ENCODE measurements at regions not wholly inside any gene's neighbourhood (a gene's known extent, or its start where the extent isn't known, plus 50 kb on each side); places are given as distances from the start of the nearest gene placed in this dataset.

DNA sequence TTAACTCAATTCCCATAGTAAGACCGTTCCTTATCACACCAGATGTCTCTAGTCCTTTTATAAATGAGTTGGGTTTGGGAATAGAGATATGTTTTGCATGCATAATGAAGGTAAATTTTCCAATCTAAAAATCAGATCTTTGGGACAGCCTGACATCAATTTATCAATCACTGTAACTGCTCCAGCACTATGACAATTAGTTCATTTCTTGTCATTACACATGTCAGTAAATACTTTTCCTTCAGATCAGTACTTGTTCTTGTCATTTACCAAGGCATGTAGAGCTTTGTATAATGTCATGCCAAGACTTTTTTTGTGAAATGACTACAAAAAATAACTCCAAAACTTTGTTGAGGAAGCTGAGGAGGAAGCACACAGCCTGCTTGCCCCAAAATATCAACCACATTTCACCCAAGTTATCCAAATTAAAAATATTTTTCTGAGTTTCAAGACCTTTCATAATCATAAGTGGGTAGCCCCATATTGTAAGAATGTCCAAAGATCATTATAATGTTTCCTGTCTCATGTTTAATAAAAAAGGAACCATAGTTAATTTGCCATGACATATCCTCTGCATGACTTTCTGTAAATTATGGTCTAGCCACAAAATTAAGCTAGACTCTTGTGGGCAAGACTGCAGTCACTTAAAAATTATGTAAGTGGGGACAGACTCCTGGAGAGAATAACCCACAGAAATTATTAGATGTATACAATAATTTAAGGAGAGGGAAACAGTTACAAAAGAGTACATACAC is 586.8 kb downstream of the TBC1D4 start:
- H3K27ac ChIP-seq (ENCODE audit: low read length): no peak overlapping the region
- H3K4me1 ChIP-seq (ENCODE audit: control insufficient read depth in 1 of 2, insufficient read depth in 2 of 2, low read length in 2 of 2): peaks cover 0 to 4% of the 10 kb centered on the region in 2 donors
- H3K36me3 ChIP-seq (ENCODE audit: control insufficient read depth in 1 of 2, insufficient read depth in 2 of 2, low read length in 2 of 2): no peaks in the 10 kb centered on the region
- no peaks in the 10 kb centered on the region for H3K27me3 ChIP-seq (ENCODE audit: low read depth, low read length)
- no peak overlapping the region for H3K4me3 ChIP-seq (ENCODE audit: low read depth in 1 of 2, low read length in 2 of 2)
- H3K9me3 ChIP-seq (ENCODE audit: control insufficient read depth in 1 of 2, low read length in 2 of 2): no peaks in the 10 kb centered on the region

DNA sequence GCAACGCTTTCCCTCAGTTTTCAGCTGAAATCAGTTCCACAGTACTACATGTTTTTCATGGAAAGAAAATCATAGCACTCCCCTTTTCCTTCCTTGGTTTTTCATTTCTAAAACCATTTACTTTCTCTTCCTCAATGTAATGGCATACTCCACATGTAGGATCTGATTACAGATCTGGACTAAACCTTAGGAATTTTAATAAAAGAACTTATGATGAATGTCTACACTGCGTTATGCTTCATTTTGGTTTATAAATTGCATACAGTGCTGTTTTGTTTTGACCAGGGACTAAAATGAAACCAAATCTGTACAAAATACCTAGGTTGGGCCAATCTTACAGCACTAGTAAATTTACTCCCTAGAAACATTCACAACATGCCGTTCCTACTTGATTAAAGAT is 589.9 kb downstream of the TBC1D4 start:
- Histone ChIP-seq H3K9me3 (ENCODE audit: control insufficient read depth in 1 of 2, low read length in 2 of 2) (no peaks in the 10 kb centered on the region), H3K4me1 (ENCODE audit: control insufficient read depth in 1 of 2, insufficient read depth in 2 of 2, low read length in 2 of 2) (peaks cover 0 to 4% of the 10 kb centered on the region in 2 donors), H3K4me3 (ENCODE audit: low read depth in 1 of 2, low read length in 2 of 2) (no peak overlapping the region), H3K27me3 (ENCODE audit: low read depth, low read length) (no peaks in the 10 kb centered on the region), H3K27ac (ENCODE audit: low read length) (no peak overlapping the region), H3K36me3 (ENCODE audit: control insufficient read depth in 1 of 2, insufficient read depth in 2 of 2, low read length in 2 of 2) (no peaks in the 10 kb centered on the region)

DNA sequence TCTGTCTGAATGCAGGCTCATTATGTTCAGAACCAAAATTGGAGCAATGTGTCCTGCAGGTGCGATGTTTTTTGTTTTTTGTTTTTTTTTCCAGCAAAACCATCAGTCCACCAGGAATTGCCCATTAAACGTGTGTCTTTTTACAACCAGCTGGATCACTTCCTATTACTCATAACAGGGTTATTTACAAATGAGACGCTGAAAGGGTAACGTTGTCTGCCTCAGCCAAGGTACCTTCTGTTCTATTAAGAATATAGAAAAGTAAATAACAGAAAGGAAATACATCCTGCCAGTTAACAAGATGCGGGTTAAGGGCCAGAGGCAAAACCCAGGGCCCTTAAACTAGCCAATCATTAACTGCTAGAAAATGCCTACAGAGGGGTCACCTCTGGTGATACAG is 590.4 kb downstream of the TBC1D4 start:
- Histone ChIP-seq H3K27ac (ENCODE audit: low read length) (no peak overlapping the region), H3K9me3 (ENCODE audit: control insufficient read depth in 1 of 2, low read length in 2 of 2) (no peaks in the 10 kb centered on the region), H3K4me3 (ENCODE audit: low read depth in 1 of 2, low read length in 2 of 2) (no peak overlapping the region), H3K27me3 (ENCODE audit: low read depth, low read length) (no peaks in the 10 kb centered on the region), H3K4me1 (ENCODE audit: control insufficient read depth in 1 of 2, insufficient read depth in 2 of 2, low read length in 2 of 2) (peaks cover 0 to 4% of the 10 kb centered on the region in 2 donors), H3K36me3 (ENCODE audit: control insufficient read depth in 1 of 2, insufficient read depth in 2 of 2, low read length in 2 of 2) (no peaks in the 10 kb centered on the region)

DNA sequence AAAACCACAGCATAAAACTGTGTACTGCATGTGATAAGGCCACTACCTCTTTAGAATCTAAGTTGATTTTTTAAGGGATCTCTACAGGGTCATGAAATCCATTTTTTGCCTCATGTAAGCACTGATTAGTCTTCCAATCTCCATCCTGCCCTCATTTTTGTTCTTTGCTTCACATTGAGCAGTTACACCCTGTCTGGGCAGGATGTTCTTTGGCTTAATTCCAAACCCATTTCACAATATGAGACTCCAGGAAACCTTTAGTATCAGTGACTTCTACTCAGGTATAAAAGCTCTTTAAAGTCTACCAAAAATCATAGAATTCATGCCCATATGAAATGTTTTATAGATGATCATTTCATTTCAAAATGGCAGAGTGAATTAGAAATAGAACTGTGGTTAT is 592.6 kb downstream of the TBC1D4 start:
- Histone ChIP-seq H3K36me3 (ENCODE audit: control insufficient read depth in 1 of 2, insufficient read depth in 2 of 2, low read length in 2 of 2) (no peaks in the 10 kb centered on the region), H3K9me3 (ENCODE audit: control insufficient read depth in 1 of 2, low read length in 2 of 2) (no peaks in the 10 kb centered on the region), H3K27me3 (ENCODE audit: low read depth, low read length) (no peaks in the 10 kb centered on the region), H3K4me3 (ENCODE audit: low read depth in 1 of 2, low read length in 2 of 2) (no peak overlapping the region), H3K4me1 (ENCODE audit: control insufficient read depth in 1 of 2, insufficient read depth in 2 of 2, low read length in 2 of 2) (peaks cover 0 to 4% of the 10 kb centered on the region in 2 donors), H3K27ac (ENCODE audit: low read length) (no peak overlapping the region)

DNA sequence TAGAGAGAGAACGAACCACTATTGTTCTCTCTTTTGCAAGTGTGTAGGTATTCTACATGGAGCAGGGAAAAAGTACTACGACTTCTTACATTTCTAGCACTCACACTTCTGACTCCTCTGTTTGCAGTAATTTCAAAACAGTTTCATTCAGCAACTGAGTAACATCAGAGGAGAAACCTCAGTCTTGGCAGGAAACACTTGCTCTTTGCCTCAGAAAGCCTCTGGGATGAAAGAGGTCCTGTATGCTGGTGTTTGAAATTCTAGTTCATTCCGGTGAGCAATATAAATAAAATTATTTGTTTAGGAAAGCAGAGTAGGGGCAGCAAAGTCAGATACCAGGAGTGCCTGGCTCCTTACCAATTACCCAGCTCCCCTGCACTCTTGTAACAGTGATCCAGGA is 595.5 kb downstream of the TBC1D4 start:
- H3K4me3 ChIP-seq (ENCODE audit: low read depth in 1 of 2, low read length in 2 of 2): no peak overlapping the region
- H3K36me3 ChIP-seq (ENCODE audit: control insufficient read depth in 1 of 2, insufficient read depth in 2 of 2, low read length in 2 of 2): no peaks in the 10 kb centered on the region
- no peak overlapping the region for H3K27ac ChIP-seq (ENCODE audit: low read length)
- H3K9me3 ChIP-seq (ENCODE audit: control insufficient read depth in 1 of 2, low read length in 2 of 2): no peaks in the 10 kb centered on the region
- H3K27me3 ChIP-seq (ENCODE audit: low read depth, low read length): no peaks in the 10 kb centered on the region
- no peaks in the 10 kb centered on the region for H3K4me1 ChIP-seq (ENCODE audit: control insufficient read depth in 1 of 2, insufficient read depth in 2 of 2, low read length in 2 of 2)

DNA sequence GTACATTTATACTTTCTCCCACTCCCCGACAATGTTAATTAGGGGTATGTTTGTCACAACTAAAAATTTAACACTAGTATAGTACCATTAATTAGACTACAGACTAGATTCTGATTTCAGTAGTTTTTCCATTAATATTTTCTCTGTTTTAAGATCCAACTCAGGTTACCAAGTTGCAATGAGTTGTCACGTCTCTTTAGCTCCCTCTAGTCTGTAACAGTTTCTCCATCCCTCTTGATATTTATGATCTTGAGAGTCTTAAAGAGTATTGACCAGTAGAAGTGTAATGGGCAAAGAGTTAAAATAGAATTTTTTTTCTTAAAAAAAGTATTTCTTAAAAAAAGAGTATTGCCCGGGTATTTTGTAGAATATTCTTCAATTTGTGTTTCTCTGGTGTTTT is 598.1 kb downstream of the TBC1D4 start:
- Histone ChIP-seq H3K27me3 (ENCODE audit: low read depth, low read length) (no peaks in the 10 kb centered on the region), H3K36me3 (ENCODE audit: control insufficient read depth in 1 of 2, insufficient read depth in 2 of 2, low read length in 2 of 2) (no peaks in the 10 kb centered on the region), H3K9me3 (ENCODE audit: control insufficient read depth in 1 of 2, low read length in 2 of 2) (peaks cover 0 to 6% of the 10 kb centered on the region in 2 donors), H3K4me1 (ENCODE audit: control insufficient read depth in 1 of 2, insufficient read depth in 2 of 2, low read length in 2 of 2) (no peaks in the 10 kb centered on the region), H3K4me3 (ENCODE audit: low read depth in 1 of 2, low read length in 2 of 2) (no peak overlapping the region), H3K27ac (ENCODE audit: low read length) (no peak overlapping the region)

DNA sequence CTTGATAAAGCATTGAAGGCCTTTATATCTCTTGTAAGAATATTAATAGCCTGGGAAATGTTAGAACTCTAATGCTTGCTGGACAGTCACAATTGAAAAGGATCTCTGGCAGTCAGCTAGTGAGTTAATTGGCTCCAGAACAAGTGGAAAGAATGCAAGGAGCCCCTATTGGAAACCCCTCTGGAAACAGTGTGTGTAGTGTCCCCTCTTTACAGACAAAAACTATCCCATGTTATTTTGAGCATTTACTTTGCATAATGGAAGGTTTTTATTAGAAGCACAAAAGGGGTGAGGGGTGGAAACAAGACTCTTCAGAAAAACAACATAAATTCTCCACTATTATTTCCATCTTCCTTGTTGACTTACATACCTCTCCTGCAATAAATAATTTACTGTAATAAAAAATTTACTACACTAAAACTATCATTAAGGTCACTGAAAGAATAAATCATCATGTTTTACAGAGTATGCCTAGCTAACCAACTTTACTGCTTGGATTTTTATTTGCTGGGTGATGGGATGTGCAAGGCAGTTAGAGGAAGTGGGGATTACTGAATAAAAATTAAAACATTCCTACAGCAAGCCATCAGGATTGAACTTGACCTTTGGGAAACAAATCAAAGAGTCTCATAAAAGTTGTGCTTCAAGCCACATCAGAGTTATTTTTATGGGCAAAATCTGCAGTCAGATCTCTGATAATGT is 610.4 kb downstream of the TBC1D4 start:
- H3K9me3 ChIP-seq (ENCODE audit: control insufficient read depth in 1 of 2, low read length in 2 of 2): peaks cover 0 to 6% of the 10 kb centered on the region in 2 donors
- no peaks in the 10 kb centered on the region for H3K4me1 ChIP-seq (ENCODE audit: control insufficient read depth in 1 of 2, insufficient read depth in 2 of 2, low read length in 2 of 2)
- H3K36me3 ChIP-seq (ENCODE audit: control insufficient read depth in 1 of 2, insufficient read depth in 2 of 2, low read length in 2 of 2): no peaks in the 10 kb centered on the region
- H3K27me3 ChIP-seq (ENCODE audit: low read depth, low read length): no peaks in the 10 kb centered on the region
- no peak overlapping the region for H3K27ac ChIP-seq (ENCODE audit: low read length)
- H3K4me3 ChIP-seq (ENCODE audit: low read depth in 1 of 2, low read length in 2 of 2): no peak overlapping the region

DNA sequence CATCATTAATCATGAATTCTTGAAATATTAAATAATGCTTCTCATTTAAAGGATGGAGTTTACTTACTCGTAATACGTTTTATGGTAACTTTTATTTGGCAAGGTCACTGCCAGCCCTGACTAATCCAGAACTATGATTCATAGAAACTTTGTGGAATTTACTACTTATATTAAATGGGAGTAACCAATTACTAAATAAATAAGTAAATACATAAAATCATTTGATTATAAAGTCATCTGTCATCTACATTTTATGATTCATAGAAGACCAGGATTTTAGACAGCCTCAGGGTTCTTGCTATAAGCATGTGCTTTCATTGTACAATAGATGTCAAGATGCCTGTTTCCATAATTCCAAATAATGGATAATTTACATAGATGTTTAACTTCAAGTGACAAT is 611.1 kb downstream of the TBC1D4 start:
- Histone ChIP-seq H3K36me3 (ENCODE audit: control insufficient read depth in 1 of 2, insufficient read depth in 2 of 2, low read length in 2 of 2) (no peaks in the 10 kb centered on the region), H3K27me3 (ENCODE audit: low read depth, low read length) (no peaks in the 10 kb centered on the region), H3K4me1 (ENCODE audit: control insufficient read depth in 1 of 2, insufficient read depth in 2 of 2, low read length in 2 of 2) (no peaks in the 10 kb centered on the region), H3K4me3 (ENCODE audit: low read depth in 1 of 2, low read length in 2 of 2) (no peak overlapping the region), H3K27ac (ENCODE audit: low read length) (no peak overlapping the region), H3K9me3 (ENCODE audit: control insufficient read depth in 1 of 2, low read length in 2 of 2) (peaks cover 0 to 6% of the 10 kb centered on the region in 2 donors)

DNA sequence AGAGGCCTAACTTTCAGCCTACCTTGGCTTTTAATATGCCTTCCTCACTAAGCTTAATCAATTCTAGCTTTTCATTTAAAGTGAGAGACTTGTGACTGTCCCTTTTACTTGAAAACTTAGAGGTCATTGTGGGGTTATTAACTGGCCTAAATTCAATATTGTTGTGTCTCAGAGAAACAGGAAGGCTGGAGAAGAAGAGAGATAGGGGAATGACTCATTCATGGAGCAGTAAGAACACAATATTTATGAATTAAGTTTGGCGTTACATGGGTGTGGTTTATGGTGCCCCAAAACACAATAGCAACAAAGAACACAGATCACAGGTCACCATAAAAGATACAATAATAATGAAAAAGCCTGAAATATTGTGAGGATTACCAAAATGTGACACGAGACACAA is 612.1 kb downstream of the TBC1D4 start:
- no peak overlapping the region for H3K27ac ChIP-seq (ENCODE audit: low read length)
- peaks cover 0 to 6% of the 10 kb centered on the region in 2 donors for H3K9me3 ChIP-seq (ENCODE audit: control insufficient read depth in 1 of 2, low read length in 2 of 2)
- H3K36me3 ChIP-seq (ENCODE audit: control insufficient read depth in 1 of 2, insufficient read depth in 2 of 2, low read length in 2 of 2): no peaks in the 10 kb centered on the region
- H3K4me1 ChIP-seq (ENCODE audit: control insufficient read depth in 1 of 2, insufficient read depth in 2 of 2, low read length in 2 of 2): no peaks in the 10 kb centered on the region
- no peak overlapping the region for H3K4me3 ChIP-seq (ENCODE audit: low read depth in 1 of 2, low read length in 2 of 2)
- no peaks in the 10 kb centered on the region for H3K27me3 ChIP-seq (ENCODE audit: low read depth, low read length)

DNA sequence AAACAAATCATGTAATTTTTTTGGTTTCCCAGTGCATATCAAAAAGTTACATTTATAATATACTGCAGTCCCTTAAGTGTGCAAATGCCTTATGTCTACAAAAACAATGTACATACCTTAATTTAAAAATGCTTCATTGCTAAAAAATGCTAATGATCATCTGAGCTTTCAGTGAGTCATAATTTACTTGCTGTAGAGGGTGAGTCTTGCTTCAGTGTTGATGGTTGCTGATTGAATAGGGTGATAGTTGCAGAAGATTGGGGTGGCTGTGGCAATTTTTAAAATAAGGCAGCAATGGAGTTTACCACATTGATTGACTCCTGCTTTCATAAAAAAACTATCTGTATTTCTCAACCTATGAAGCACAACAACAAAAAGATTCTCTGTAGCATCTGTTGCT is 613.9 kb downstream of the TBC1D4 start:
- H3K9me3 ChIP-seq (ENCODE audit: control insufficient read depth in 1 of 2, low read length in 2 of 2): peaks cover 0 to 6% of the 10 kb centered on the region in 2 donors
- no peaks in the 10 kb centered on the region for H3K4me1 ChIP-seq (ENCODE audit: control insufficient read depth in 1 of 2, insufficient read depth in 2 of 2, low read length in 2 of 2)
- H3K27ac ChIP-seq (ENCODE audit: low read length): no peak overlapping the region
- H3K4me3 ChIP-seq (ENCODE audit: low read depth in 1 of 2, low read length in 2 of 2): no peak overlapping the region
- H3K27me3 ChIP-seq (ENCODE audit: low read depth, low read length): no peaks in the 10 kb centered on the region
- no peaks in the 10 kb centered on the region for H3K36me3 ChIP-seq (ENCODE audit: control insufficient read depth in 1 of 2, insufficient read depth in 2 of 2, low read length in 2 of 2)

DNA sequence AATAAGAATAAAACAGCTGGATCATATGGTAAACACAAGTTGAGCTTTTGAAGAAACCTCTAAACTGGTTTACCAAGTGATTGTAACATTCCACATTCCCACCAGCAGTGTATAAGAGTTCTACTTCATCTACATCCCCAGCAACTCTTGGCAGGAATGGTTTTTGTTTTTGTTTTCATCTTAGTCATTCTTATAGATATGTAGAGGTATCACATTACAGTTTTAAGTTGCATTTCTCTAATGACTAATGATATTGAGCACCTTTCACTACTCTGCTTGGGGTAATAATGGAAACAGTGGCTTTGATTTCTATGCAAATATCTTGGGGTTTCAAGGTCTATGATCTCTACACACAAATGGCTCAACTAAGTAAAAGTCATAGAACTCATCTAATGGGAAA is 614.5 kb downstream of the TBC1D4 start:
- Histone ChIP-seq H3K9me3 (ENCODE audit: control insufficient read depth in 1 of 2, low read length in 2 of 2) (peaks cover 0 to 6% of the 10 kb centered on the region in 2 donors), H3K4me3 (ENCODE audit: low read depth in 1 of 2, low read length in 2 of 2) (no peak overlapping the region), H3K36me3 (ENCODE audit: control insufficient read depth in 1 of 2, insufficient read depth in 2 of 2, low read length in 2 of 2) (no peaks in the 10 kb centered on the region), H3K4me1 (ENCODE audit: control insufficient read depth in 1 of 2, insufficient read depth in 2 of 2, low read length in 2 of 2) (no peaks in the 10 kb centered on the region), H3K27me3 (ENCODE audit: low read depth, low read length) (no peaks in the 10 kb centered on the region), H3K27ac (ENCODE audit: low read length) (no peak overlapping the region)

All from muscle layer of duodenum (tissue), 2 donors.